ENCODE measurements at regions not wholly inside any gene's neighbourhood (a gene's known extent, or its start where the extent isn't known, plus 50 kb on each side); places are given as distances from the start of the nearest gene placed in this dataset.

DNA sequence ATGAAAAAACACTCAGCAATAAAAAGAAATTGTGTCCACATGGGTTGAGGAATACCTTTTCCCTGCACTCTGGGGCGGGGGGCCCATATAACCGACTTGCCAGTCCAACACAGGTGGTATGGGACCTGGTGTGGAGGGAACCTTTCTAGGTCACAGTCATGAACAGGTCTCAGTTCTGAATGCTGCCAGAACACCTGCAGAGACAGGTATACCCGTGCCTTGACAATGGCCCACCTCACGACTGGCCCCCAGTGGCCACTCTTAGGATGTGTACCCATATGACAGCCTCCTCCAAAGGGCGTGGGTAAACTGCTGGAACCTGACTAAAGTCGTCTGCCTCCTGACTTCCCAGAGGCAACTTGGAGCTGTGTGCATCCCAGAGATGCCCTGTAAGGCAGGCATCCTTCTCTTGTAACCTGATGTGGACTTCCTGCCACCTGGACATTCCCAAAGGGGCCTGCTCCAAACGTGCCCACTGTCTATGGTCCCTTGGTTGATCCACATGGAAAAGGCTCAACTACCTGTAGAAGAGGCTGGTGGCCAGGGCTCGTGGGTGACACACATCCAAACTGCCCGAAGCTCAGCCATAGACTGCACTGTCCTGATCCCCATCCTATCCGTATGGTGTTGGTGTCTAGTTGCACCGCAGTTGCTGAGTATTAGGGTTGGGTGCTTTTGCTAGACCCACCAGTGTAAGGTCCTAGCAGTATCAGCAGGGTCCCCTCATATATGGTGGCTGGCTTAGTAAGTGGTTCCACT lies 859.3 kb downstream of the BRD1 start:
- peaks cover 17% of the 10 kb centered on the region for H3K9me3 ChIP-seq (ENCODE audit: control insufficient read depth, insufficient read depth, low read length)
- no peak overlapping the region for H2BK5ac ChIP-seq (ENCODE audit: low read depth, low read length, poor library complexity, severe bottlenecking)
- H2AK9ac ChIP-seq (replicated peaks; ENCODE audit: low read depth, low read length, poor library complexity) = no peak overlapping the region
- POLR2A ChIA-PET (ENCODE audit: unreplicated experiment) = no interaction called here
- no peaks in the 10 kb centered on the region for H3K4me1 ChIP-seq (ENCODE audit: control insufficient read depth, insufficient read depth, low read length)
- no peaks in the 10 kb centered on the region for H3K9me1 ChIP-seq (ENCODE audit: insufficient read depth, low read length)
- no peak overlapping the region for H3K56ac ChIP-seq (ENCODE audit: extremely low read depth, insufficient read depth, low read length)
- dilution Hi-C loops (cut with HindIII; ENCODE audit: low sequenced_read_pairs, unreplicated experiment) (no loop called here), in situ Hi-C loops (cut with MboI; ENCODE audit: low sequenced_read_pairs) (no loop called here), intact Hi-C loops (cut with micrococcal nuclease) (no loop called here)
- no peak overlapping the region for H3K9ac ChIP-seq (ENCODE audit: low read depth, low read length)
- no peak overlapping the region for H3K14ac ChIP-seq (replicated peaks; ENCODE audit: low read depth, low read length)
- no peaks in the 10 kb centered on the region for H3K79me1 ChIP-seq (ENCODE audit: low read depth in 1 of 2, low read length in 2 of 2)
- no peaks in the 10 kb centered on the region for H4K20me1 ChIP-seq (ENCODE audit: insufficient read depth, low read length)
- no peak overlapping the region for H3K18ac ChIP-seq (ENCODE audit: low read depth, low read length)
- no peak overlapping the region for H2AK5ac ChIP-seq (ENCODE audit: low read depth, low read length)
- no peak overlapping the region for H4K5ac ChIP-seq (ENCODE audit: low read depth, low read length)
- no peaks in the 10 kb centered on the region for H3K36me3 ChIP-seq (ENCODE audit: control insufficient read depth, insufficient read depth, low read length)
- H4K91ac ChIP-seq (ENCODE audit: insufficient read depth, low read depth, low read length) = no peak overlapping the region
- H3K27ac ChIP-seq (ENCODE audit: insufficient read depth, low read length) = no peak overlapping the region
- TF ChIP-seq SMC3 (IDR thresholded peaks at IDR 0.05; ENCODE audit: low read depth, low read length) (no peak), MAZ (IDR thresholded peaks at IDR 0.05; ENCODE audit: borderline replicate concordance, low read depth, low read length) (no peak), MAFK (IDR thresholded peaks at IDR 0.05; ENCODE audit: low read depth, low read length) (no peak), NFE2L2 (IDR thresholded peaks at IDR 0.05; ENCODE audit: low read depth, low read length) (no peak)
- H3K4me3 ChIP-seq (ENCODE audit: insufficient read depth, low read depth, low read length) = no peak overlapping the region
- CTCF ChIA-PET = no interaction called here
- H3K4me2 ChIP-seq (ENCODE audit: low read depth, low read length) = no peak overlapping the region
- DNase-seq (no peak), ATAC-seq (ENCODE audit: low read depth) (no peak)
- H2AFZ ChIP-seq (replicated peaks; ENCODE audit: low read length, poor library complexity) = no peak overlapping the region
- H3K4ac ChIP-seq (ENCODE audit: low read depth, low read length) = no peak overlapping the region
- H2BK120ac ChIP-seq (ENCODE audit: low read depth, low read length) = no peak overlapping the region
- no peak overlapping the region for H3K23ac ChIP-seq (ENCODE audit: low read depth, low read length)
- no TSS peak for BruUV-seq (replicated peaks)
- H2BK20ac ChIP-seq (ENCODE audit: low read depth, low read length) = no peak overlapping the region
- WGBS, 2 experiments (ENCODE audit: extremely low coverage in 2 of 2, insufficient read length in 1 of 2) = 16% methylated on average over 4 of the region's 11 CpGs; no CpG with 5 or more reads in 1 of the 2 experiments
- no peak overlapping the region for H4K8ac ChIP-seq (ENCODE audit: low read depth in 2 of 2, low read length in 2 of 2)
- H3K27me3 ChIP-seq (ENCODE audit: control insufficient read depth, insufficient read depth, low read length) = no peaks in the 10 kb centered on the region
- no peak overlapping the region for H2BK15ac ChIP-seq (ENCODE audit: low read depth, low read length)

Measured in IMR-90 (cell line).